Activated T-helper 1 cell treated with anti-CD3 and anti-CD28 coated beads, Interleukin-12 subunit alpha, Interleukin-12 subunit beta, Interleukin-2, Interleukin-4 antibody, amounts not matched to agents 30 ng/mL and 10 ng/mL and 1 ng/mL, durations not matched to agents 14 hours and 24 hours and 36 hours (primary cell): ENCODE measurements at regions not wholly inside any gene's neighbourhood (a gene's known extent, or its start where the extent isn't known, plus 50 kb on each side); places are given as distances from the start of the nearest gene placed in this dataset.

Source experiments
- DNase-seq: peaks from one replicate; pipeline ENCODE4 v3.0.0; 2021; ENCODE audit warnings: low spot score
- H3K27ac Mint-ChIP-seq: one replicate; pipeline ENCODE4 v1.8.0; 2021; ENCODE audit warnings: mild to moderate bottlenecking, mixed read lengths
- H3K27me3 Mint-ChIP-seq: one replicate; pipeline ENCODE4 v1.8.0; 2022; ENCODE audit warnings: mild to moderate bottlenecking, moderate library complexity, mixed read lengths; ENCODE audit not compliant: insufficient read depth
- H3K36me3 Mint-ChIP-seq: one replicate; pipeline ENCODE4 v1.8.0; 2021; ENCODE audit warnings: low read depth, mixed read lengths
- H3K4me1 Mint-ChIP-seq: one replicate; pipeline ENCODE4 v1.8.0; 2021; ENCODE audit warnings: low read depth, mixed read lengths
- H3K4me3 Mint-ChIP-seq: one replicate; pipeline ENCODE4 v1.8.0; 2021; ENCODE audit warnings: mild to moderate bottlenecking, moderate library complexity, mixed read lengths
- H3K9me3 Mint-ChIP-seq: one replicate; pipeline ENCODE4 v1.8.0; 2021; ENCODE audit warnings: mixed read lengths
- intact Hi-C: fragments of 100-400 bp; cut with micrococcal nuclease; formaldehyde crosslinking; loops from one replicate; pipeline ENCODE4 v1.15.1; 2024

DNA sequence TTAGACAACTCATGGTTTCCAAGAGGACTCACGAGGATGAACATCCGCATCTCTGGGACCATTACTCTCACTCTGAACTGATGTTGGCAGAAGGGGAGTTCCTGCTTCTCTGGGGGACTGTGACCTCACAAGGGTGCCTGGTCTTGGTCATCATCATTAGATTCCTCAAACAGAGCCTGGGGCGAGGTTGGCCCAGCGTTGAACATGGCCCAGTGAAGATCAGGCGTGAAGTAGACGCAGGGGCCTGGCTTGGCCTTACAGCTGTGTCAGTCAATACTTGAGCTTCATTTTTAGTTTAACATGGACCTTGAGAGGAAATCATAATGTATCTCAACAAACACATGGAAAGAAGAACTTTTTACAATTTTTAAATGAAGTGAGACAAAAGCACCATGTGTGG lies 617.1 kb downstream of the BRD1 start:
- Mint-ChIP-seq H3K27ac (no peak overlapping the region), H3K9me3 (no peaks in the 10 kb centered on the region), H3K27me3 (peaks cover 1% of the 10 kb centered on the region), H3K4me1 (no peaks in the 10 kb centered on the region), H3K4me3 (no peak overlapping the region), H3K36me3 (no peaks in the 10 kb centered on the region)
- no peak for DNase-seq
- intact Hi-C loops: no loop called here

DNA sequence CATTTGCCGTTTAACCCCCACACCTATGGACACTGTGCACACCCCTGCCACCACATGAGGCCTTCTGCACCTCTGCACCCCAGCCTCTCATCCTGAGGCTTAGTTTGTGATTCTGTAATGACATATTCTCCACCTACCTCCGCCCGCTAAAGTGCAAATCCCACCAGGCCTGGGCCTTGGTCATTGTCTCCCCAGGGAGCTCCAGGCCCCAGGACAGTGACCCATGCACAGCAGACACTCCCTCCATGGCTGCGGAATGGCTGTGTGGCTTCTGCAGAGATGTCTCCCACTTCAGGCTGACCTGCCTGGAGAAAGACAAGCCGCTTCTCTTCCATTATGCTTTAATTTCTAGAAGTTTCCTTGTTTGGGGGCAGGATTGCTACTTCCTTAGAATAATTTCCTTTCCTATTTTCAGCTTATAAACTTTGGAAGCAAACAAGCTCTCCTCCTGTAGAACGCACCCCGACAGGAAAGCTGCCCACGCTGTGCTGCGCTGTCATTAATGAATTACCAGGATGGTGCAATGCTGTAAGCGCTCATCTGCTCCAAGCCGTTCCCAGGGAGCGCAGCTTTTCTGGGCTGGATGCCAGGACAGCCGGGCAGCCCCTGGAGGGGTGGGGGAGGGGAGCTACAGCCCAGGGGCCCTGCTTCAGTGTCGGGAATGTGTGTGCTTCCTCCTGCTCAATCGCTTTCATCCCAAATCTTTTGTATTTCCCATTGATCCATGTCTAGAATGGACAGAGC lies 618.0 kb downstream of the BRD1 start:
- intact Hi-C loops: no loop called here
- H3K27me3 Mint-ChIP-seq: no peaks in the 10 kb centered on the region
- no peaks in the 10 kb centered on the region for H3K9me3 Mint-ChIP-seq
- no peak overlapping the region for H3K4me3 Mint-ChIP-seq
- DNase-seq: no peak
- no peaks in the 10 kb centered on the region for H3K36me3 Mint-ChIP-seq
- H3K27ac Mint-ChIP-seq: no peak overlapping the region
- no peaks in the 10 kb centered on the region for H3K4me1 Mint-ChIP-seq

DNA sequence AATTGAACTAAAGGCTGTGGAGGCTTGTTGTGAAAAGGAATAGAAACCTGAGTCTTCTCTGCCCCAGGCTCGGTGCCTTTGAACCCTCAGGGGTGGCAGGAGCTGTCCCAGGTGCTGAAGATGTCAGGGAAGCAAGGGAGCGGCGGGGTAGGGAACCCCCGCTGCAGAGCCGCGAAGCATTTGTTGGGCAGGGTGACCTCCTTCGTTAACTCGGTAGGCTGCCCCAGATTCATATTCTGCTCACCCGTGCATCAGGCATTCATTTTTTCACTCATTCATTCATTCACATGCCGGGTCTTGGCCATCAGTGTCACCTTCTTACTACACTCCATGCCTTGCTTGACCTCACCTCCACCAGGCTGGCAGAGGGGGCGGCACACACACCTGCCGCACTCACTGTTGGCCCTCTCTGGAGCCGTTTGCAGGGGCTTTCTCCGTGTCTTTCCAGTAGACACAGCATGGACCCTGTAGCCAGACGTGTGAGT lies 618.9 kb downstream of the BRD1 start:
- no peaks in the 10 kb centered on the region for H3K27me3 Mint-ChIP-seq
- no peak overlapping the region for H3K27ac Mint-ChIP-seq
- H3K36me3 Mint-ChIP-seq: no peaks in the 10 kb centered on the region
- intact Hi-C loops: no loop called here
- DNase-seq: no peak
- no peak overlapping the region for H3K4me3 Mint-ChIP-seq
- no peaks in the 10 kb centered on the region for H3K9me3 Mint-ChIP-seq
- no peaks in the 10 kb centered on the region for H3K4me1 Mint-ChIP-seq

DNA sequence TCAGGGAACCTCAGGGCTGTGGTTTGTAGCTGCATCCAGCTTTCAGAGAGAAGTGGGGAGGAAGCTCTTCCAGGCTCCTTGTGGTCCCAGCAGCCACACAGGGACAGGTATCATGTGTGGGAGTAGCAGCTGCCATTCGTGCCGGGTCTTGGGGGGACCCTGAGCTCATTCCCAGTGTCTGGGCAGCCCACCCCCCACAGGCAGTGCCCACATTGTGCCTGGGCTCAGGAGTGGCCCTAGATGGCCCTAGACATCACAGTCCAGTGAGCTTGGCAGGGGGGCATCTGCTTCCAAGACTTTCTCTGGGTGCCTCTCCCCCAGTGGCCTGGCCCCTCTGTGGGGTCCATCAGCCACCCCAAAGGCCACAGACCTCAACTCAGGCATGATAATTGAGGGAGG lies 619.7 kb downstream of the BRD1 start:
- Mint-ChIP-seq H3K4me1 (no peaks in the 10 kb centered on the region), H3K27me3 (no peaks in the 10 kb centered on the region), H3K27ac (no peak overlapping the region)

DNA sequence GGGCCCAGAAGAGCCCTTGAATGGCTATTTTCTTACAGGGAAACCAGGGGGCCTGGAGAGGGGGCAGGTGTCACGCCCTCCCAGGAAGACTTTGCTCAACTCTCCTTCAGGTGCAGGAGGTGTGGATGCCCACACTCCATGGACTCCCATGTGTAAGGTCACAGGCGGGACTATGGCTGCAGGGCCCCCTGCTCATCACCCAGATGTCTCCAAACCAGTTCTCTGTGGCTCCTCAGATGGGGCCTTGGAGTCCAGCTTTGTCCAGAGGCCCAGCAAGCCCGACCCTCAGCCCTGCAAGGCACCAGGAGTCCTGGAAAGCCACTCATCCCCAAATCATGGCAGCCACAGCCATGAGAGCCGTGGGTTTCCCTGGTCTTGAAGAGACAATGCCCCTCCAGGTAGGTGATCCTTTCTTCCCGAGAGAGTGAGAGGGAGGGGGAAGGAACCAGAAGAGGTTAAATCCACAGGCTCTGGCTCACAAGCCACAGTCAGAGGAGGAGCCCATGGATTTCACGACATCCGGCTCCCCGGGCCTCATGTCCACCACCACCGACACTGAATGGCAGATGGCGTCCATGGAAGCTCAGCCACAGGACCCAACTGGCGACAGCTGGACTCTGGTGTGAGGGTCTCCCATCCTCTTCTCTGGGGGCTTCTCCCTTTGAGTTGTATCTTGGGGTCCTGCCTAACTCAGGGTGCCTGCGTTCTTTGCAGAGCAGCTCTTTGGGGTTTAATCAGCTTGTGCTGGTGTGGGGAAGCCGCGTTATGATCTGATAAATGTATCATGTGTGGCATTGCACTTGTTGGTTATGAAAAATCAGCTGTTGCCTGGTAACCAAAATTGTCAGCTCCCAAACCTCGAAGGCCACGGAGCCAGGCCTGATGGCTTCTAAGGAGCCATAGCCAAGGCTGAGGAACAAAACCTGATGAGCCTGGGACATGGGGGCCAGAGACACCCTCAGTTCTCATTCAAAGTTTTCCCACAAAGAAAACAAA lies 620.4 kb downstream of the BRD1 start:
- Mint-ChIP-seq H3K27ac (no peak overlapping the region), H3K9me3 (no peaks in the 10 kb centered on the region), H3K27me3 (no peaks in the 10 kb centered on the region), H3K4me3 (no peak overlapping the region), H3K36me3 (no peaks in the 10 kb centered on the region), H3K4me1 (no peaks in the 10 kb centered on the region)
- intact Hi-C loops: no loop called here
- no peak for DNase-seq

More for the DNA sequence above, 619.7 kb downstream of the BRD1 start:
- intact Hi-C loops: no loop called here
- H3K4me3 Mint-ChIP-seq: no peak overlapping the region
- no peak for DNase-seq
- no peaks in the 10 kb centered on the region for H3K9me3 Mint-ChIP-seq
- H3K36me3 Mint-ChIP-seq: no peaks in the 10 kb centered on the region

DNA sequence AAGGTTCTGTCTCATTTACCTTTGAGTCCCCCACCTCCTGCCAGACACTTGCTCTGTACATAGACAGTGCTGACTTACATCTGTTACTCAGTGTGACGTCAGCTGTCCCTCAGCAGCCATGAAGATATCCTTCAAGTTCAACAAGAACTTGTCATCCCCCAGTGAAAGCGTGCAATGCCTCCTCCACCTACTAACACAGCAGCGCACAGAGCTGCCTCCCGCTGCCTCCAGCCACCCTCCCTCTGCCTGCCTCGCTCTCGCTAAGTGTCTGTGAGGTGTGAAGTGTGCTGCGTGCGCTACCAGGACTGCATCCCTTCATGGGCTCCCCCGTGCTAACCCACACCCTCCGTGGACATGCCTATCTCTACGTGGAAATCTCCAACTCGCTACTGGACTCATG lies 621.4 kb downstream of the BRD1 start:
- Mint-ChIP-seq H3K36me3 (no peaks in the 10 kb centered on the region), H3K4me1 (no peaks in the 10 kb centered on the region), H3K27me3 (no peaks in the 10 kb centered on the region), H3K4me3 (no peak overlapping the region), H3K9me3 (no peaks in the 10 kb centered on the region), H3K27ac (no peak overlapping the region)
- DNase-seq: no peak
- intact Hi-C loops: no loop called here

DNA sequence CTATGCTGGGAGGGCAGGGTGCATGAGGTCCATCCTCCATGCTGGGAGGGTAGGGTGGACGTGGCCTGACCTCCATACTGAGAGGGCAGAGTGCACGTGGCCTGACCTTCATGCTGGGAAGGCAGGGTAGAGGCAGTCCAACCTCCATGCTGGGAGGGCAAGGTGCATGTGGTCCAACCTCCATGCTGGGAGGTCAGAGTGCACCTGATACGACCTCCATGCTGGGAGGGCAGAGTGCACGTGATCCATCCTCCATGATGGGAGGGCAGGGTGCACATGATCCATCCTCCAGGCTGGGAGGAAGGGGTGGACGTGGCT lies 622.2 kb downstream of the BRD1 start:
- no peak for DNase-seq
- no peaks in the 10 kb centered on the region for H3K9me3 Mint-ChIP-seq
- no peak overlapping the region for H3K27ac Mint-ChIP-seq
- intact Hi-C loops: no loop called here
- H3K27me3 Mint-ChIP-seq: no peaks in the 10 kb centered on the region
- no peaks in the 10 kb centered on the region for H3K4me1 Mint-ChIP-seq
- H3K36me3 Mint-ChIP-seq: no peaks in the 10 kb centered on the region
- H3K4me3 Mint-ChIP-seq: no peak overlapping the region

DNA sequence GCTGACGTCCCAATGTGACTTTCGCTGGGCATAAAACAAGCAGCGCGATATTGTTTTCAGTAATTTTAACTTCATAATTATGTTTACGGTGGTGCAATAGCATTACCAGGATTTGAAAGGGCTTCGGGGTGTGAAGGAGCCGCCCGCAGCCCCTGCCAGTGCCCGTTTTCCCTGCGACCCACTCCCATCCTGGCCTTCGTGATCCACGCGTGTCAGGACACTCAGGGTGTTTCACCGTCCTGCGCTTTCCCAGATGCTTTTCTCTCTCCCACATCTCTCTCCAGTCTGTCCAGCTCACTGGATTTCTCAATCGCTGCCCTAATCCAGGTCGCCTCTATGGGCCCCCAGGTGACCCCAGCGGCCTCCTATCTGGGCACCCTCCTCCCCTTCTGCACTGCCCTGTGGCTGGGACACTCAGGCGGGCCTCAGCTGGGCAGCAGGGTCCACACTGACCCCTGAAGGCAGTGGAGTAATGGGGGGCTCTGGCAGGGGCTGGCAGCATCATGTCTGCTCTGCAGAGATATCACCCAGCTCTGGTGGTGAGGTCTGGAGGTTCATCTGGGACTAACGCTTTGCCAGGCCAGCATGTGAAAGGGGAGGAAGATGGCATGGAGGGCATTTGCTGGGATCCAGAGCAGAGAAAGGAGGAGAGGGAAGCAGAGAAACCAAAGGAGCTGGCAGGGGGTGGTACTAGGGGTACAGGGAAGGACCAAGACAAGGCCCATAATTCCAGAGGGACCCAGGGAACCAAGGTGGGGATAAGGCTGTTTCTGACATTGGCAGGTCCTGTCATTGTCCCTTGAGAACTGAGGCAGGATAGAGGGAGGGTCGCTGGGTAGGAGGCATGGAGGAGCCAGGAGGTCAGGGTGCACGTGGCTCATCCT lies 622.8 kb downstream of the BRD1 start:
- Mint-ChIP-seq H3K36me3 (no peaks in the 10 kb centered on the region), H3K27ac (no peak overlapping the region), H3K9me3 (no peaks in the 10 kb centered on the region), H3K4me3 (no peak overlapping the region), H3K27me3 (no peaks in the 10 kb centered on the region), H3K4me1 (no peaks in the 10 kb centered on the region)
- DNase-seq: no peak
- intact Hi-C loops: no loop called here

DNA sequence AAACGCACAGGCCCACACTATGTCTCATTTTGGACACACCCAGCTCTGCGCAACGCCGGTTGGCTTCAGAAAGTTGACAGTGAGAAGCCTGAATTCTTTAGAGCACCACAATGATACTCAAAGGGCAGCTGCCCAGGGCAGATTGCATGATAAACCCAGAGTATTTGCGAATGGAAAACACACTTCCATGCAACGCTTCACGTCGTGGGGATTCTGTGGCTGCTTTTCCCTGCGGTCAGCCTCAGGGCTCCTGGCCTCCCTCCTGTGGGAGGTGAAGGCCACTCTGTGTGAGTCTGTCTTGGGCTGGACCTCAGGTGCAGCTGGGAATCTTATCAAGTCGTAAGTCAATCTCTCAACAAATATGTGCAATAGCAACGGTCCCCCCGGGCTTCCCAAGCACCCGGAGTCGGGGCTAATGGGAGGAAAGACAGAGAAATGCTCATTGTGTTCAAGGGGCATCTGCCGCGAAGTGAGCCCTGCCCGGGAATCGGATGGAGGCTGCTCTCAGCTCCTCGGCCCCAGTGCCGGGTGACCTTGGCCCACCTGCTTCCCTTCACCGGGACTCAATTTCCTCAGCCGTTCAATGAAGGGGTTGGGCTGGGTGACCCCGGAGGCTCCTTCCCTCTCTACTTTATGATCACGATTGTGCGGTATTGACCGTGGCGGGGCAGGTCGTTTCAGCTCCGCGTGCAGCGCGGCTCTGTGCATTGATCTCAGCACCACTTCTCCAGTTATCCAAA lies 623.6 kb downstream of the BRD1 start:
- no peaks in the 10 kb centered on the region for H3K4me1 Mint-ChIP-seq
- H3K4me3 Mint-ChIP-seq: no peak overlapping the region
- no peak for DNase-seq
- no peak overlapping the region for H3K27ac Mint-ChIP-seq
- intact Hi-C loops: no loop called here
- no peaks in the 10 kb centered on the region for H3K27me3 Mint-ChIP-seq
- H3K9me3 Mint-ChIP-seq: no peaks in the 10 kb centered on the region
- H3K36me3 Mint-ChIP-seq: no peaks in the 10 kb centered on the region

DNA sequence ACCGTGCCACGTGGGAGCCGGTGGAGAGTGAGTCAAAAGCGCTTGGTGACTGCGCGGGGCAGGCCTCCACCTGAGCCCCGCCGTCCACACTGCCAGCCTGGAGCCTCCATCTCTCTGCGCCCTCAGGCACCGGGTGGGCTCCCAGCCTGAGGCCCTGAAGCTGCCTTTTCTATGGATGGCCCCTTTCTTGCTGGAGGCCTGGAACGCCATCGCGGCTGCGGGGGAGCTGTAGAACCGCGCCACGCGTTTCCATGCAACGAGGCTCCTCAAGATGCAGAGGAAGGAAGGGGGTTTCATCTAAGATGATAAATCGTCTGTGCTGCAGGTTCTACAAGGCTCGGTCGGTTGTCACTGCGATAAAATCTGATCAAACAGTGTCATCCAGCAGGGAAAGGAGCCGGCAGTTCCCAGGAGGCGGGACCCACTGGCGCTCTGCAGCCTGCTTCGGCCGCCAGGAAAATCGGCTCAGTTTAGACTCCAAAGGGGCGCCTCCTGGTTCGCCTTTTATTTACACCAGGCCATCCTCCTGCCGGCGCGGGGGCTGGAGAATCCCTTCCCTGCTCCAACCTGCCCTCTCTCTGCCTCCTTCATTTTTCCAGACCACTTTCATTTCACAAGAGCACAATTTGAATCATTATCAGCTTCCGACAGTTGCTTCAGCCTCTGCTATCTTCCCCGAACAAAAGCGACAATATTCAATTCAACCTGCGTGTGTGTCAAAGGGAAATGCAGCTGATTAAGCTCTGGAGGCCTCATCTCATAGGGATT lies 624.4 kb downstream of the BRD1 start:
- H3K27ac Mint-ChIP-seq: no peak overlapping the region
- no peaks in the 10 kb centered on the region for H3K27me3 Mint-ChIP-seq
- no peaks in the 10 kb centered on the region for H3K36me3 Mint-ChIP-seq
- H3K9me3 Mint-ChIP-seq: no peaks in the 10 kb centered on the region
- no peak overlapping the region for H3K4me3 Mint-ChIP-seq
- intact Hi-C loops: no loop called here
- no peaks in the 10 kb centered on the region for H3K4me1 Mint-ChIP-seq
- DNase-seq: no peak

DNA sequence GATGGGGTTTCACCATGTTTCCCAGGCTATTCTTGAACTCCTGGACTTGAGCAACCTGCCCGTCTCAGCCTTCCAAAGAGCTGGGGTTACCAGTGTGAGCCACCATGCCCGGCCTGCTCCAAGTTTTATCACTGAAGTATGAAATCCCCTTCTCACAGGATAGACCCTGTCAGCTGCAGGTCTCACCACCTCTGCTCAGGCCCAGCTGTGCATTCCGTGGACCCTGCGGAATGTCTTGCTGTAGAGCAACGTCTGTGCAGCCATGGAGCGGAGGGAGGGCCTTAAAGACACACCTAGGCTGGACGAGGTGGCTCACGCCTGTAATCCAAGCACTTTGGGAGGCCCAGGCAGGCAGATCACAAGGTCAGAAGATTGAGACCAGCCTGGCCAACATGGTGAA lies 625.4 kb downstream of the BRD1 start:
- H3K36me3 Mint-ChIP-seq: no peaks in the 10 kb centered on the region
- no peaks in the 10 kb centered on the region for H3K4me1 Mint-ChIP-seq
- H3K27ac Mint-ChIP-seq: no peak overlapping the region
- no peak for DNase-seq
- H3K4me3 Mint-ChIP-seq: no peak overlapping the region
- no peaks in the 10 kb centered on the region for H3K9me3 Mint-ChIP-seq
- no peaks in the 10 kb centered on the region for H3K27me3 Mint-ChIP-seq
- intact Hi-C loops: no loop called here
